GM21723 (cell line): ENCODE measurements at regions not wholly inside any gene's neighbourhood (a gene's known extent, or its start where the extent isn't known, plus 50 kb on each side); places are given as distances from the start of the nearest gene placed in this dataset.

Experiments
- ATAC-seq: cut with Tn5 transposase; IDR thresholded peaks from one replicate; pipeline ENCODE4 v1.9.1; 2021; ENCODE audit warnings: mild to moderate bottlenecking, moderate library complexity; ENCODE audit not compliant: unreplicated experiment

- ATAC-seq: no peak
Measured at GRCh38 chr10:130545697-130546096, 409.5 kb downstream of the GLRX3 start.

- ATAC-seq: no peak
Measured at GRCh38 chr10:130546841-130547240, 410.6 kb downstream of the GLRX3 start.

GRCh38 chr10:130547368-130547767 is 411.2 kb downstream of the GLRX3 start:
- no peak for ATAC-seq

- no peak for ATAC-seq
Measured at GRCh38 chr10:130550952-130551674, 414.9 kb downstream of the GLRX3 start.

GRCh38 chr10:130551676-130552075 is 415.5 kb downstream of the GLRX3 start:
- no peak for ATAC-seq

GRCh38 chr10:130553826-130554225 is 417.6 kb downstream of the GLRX3 start:
- no peak for ATAC-seq

GRCh38 chr10:130554701-130555410 is 418.7 kb downstream of the GLRX3 start:
- no peak for ATAC-seq

- no peak for ATAC-seq
Measured at GRCh38 chr10:130555411-130555750, 419.2 kb downstream of the GLRX3 start.

- no peak for ATAC-seq
Measured at GRCh38 chr10:130557181-130557845, 421.1 kb downstream of the GLRX3 start.

GRCh38 chr10:130558746-130559546 is 422.8 kb downstream of the GLRX3 start:
- no peak for ATAC-seq

GRCh38 chr10:130559547-130559880 is 423.3 kb downstream of the GLRX3 start:
- no peak for ATAC-seq

- ATAC-seq: no peak
Measured at GRCh38 chr10:130560116-130560515, 423.9 kb downstream of the GLRX3 start.

- ATAC-seq: no peak
Measured at GRCh38 chr10:130560573-130560972, 424.4 kb downstream of the GLRX3 start.

GRCh38 chr10:130561681-130562080 is 425.5 kb downstream of the GLRX3 start:
- no peak for ATAC-seq

- no peak for ATAC-seq
Measured at GRCh38 chr10:130567011-130567410, 430.8 kb downstream of the GLRX3 start.

GRCh38 chr10:130567436-130567835 is 431.2 kb downstream of the GLRX3 start:
- no peak for ATAC-seq

GRCh38 chr10:130568246-130568645 is 432.1 kb downstream of the GLRX3 start:
- no peak for ATAC-seq

- ATAC-seq: no peak
Measured at GRCh38 chr10:130570074-130570473, 433.9 kb downstream of the GLRX3 start.

GRCh38 chr10:130571674-130572073 is 435.5 kb downstream of the GLRX3 start:
- no peak for ATAC-seq

GRCh38 chr10:130573446-130573845 is 437.3 kb downstream of the GLRX3 start:
- no peak for ATAC-seq

GRCh38 chr10:130575756-130576285 is 439.6 kb downstream of the GLRX3 start:
- no peak for ATAC-seq
